ENCODE measurements at regions not wholly inside any gene's neighbourhood (a gene's known extent, or its start where the extent isn't known, plus 50 kb on each side); places are given as distances from the start of the nearest gene placed in this dataset.

DNA sequence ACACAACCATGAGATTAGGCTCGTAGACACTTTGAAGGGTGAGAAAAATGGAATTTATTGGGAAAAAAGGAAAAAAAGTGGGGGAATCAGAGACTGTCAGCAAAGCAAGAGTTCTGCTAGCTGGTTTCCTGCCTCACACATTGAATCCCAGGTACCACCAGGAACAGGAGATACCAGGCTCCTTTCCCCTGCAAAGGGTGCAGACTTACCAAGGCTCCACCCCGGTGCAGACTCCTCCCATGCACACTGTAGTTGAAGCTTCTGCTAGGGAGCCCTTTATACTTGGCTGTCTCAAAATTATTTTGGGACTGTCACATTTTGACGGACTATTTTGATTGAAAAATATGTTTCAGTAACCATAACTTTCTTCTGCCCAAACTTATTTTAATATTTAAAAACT lies 819.9 kb upstream of the GBE1 start:
- H3K36me3 ChIP-seq (ENCODE audit: control insufficient read depth in 2 of 3, insufficient read depth in 3 of 3, low read length in 3 of 3): no peaks in the 10 kb centered on the region
- intact Hi-C loops (cut with DNase I): no loop called here
- no peak overlapping the region for H3K27ac ChIP-seq (ENCODE audit: low read depth in 2 of 2, low read length in 2 of 2)
- no peak for TF ChIP-seq CTCF (IDR thresholded peaks at IDR 0.05; ENCODE audit: borderline replicate concordance, extremely low read depth, insufficient read depth)
- H3K4me3 ChIP-seq (ENCODE audit: low read length in 3 of 3): no peak overlapping the region
- H3K27me3 ChIP-seq (ENCODE audit: control insufficient read depth, insufficient read depth, low read length): no peaks in the 10 kb centered on the region
- no peaks in the 10 kb centered on the region for H3K4me1 ChIP-seq (ENCODE audit: control insufficient read depth in 2 of 3, insufficient read depth in 2 of 3, low read depth in 1 of 3, low read length in 3 of 3)
- FAIRE-seq (no peak), DNase-seq (no peak)
- H3K9me3 ChIP-seq (ENCODE audit: control insufficient read depth in 2 of 3, insufficient read depth in 1 of 3, low read length in 3 of 3): no peaks in the 10 kb centered on the region
- H3K9ac ChIP-seq (ENCODE audit: low read length in 3 of 3): no peak overlapping the region

DNA sequence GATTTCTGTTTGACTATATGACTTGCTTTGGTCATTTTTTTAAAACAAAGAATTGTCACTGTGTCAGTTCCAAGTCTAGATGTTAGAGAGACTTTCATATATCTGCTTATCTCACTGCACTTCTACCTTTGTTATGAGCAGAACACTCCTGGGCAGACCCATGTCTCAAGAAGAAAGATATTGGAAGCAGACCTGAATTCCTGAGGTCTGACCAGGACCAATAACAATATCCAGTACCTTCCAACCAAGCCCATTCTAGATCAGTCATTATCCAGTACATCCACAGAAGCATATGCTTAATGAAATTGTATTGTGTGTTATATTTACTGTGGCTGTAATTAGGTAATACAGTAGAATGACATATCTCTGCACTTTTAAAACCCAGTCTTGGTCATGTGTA lies 811.3 kb upstream of the GBE1 start:
- no peaks in the 10 kb centered on the region for H3K9me3 ChIP-seq (ENCODE audit: control insufficient read depth in 2 of 3, insufficient read depth in 1 of 3, low read length in 3 of 3)
- H3K27ac ChIP-seq (ENCODE audit: low read depth in 2 of 2, low read length in 2 of 2): no peak overlapping the region
- no peaks in the 10 kb centered on the region for H3K27me3 ChIP-seq (ENCODE audit: control insufficient read depth, insufficient read depth, low read length)
- FAIRE-seq: no peak
- H3K36me3 ChIP-seq (ENCODE audit: control insufficient read depth in 2 of 3, insufficient read depth in 3 of 3, low read length in 3 of 3): no peaks in the 10 kb centered on the region
- no peaks in the 10 kb centered on the region for H3K4me1 ChIP-seq (ENCODE audit: control insufficient read depth in 2 of 3, insufficient read depth in 2 of 3, low read depth in 1 of 3, low read length in 3 of 3)
- H3K9ac ChIP-seq (ENCODE audit: low read length in 3 of 3): no peak overlapping the region
- no peak for TF ChIP-seq CTCF (IDR thresholded peaks at IDR 0.05; ENCODE audit: borderline replicate concordance, extremely low read depth, insufficient read depth)
- intact Hi-C loops (cut with DNase I): no loop called here
- DNase-seq: no peak
- H3K4me3 ChIP-seq (ENCODE audit: low read length in 3 of 3): no peak overlapping the region

DNA sequence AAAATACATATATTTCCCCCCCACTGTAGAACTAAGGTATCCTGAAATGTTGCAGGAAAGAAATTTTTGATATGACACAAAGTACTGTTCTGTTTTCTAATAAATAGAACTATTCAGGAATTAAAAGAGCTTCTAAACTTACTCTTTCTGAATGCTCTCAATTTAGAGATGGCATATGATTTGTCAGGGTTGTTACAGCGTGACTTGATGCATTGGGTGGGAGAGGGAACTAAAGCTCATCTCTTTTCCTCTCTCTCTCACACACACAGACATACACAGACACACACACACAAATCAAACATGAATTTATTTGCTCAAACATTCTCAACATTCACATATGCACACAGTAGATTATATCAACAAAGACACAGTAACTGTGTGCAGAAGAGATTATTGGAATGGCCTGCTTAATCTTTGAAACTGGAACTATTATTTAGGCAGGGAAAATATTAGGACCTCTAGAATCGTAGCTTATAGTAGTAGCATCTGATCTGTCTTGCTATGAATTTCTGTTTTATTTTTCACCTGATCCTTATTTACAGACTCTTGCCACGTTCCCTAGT lies 807.4 kb upstream of the GBE1 start:
- FAIRE-seq (no peak), DNase-seq (no peak)
- no peak for TF ChIP-seq CTCF (IDR thresholded peaks at IDR 0.05; ENCODE audit: borderline replicate concordance, extremely low read depth, insufficient read depth)
- H3K9ac ChIP-seq (ENCODE audit: low read length in 3 of 3): no peak overlapping the region
- no peaks in the 10 kb centered on the region for H3K36me3 ChIP-seq (ENCODE audit: control insufficient read depth in 2 of 3, insufficient read depth in 3 of 3, low read length in 3 of 3)
- no peaks in the 10 kb centered on the region for H3K4me1 ChIP-seq (ENCODE audit: control insufficient read depth in 2 of 3, insufficient read depth in 2 of 3, low read depth in 1 of 3, low read length in 3 of 3)
- H3K27ac ChIP-seq (ENCODE audit: low read depth in 2 of 2, low read length in 2 of 2): no peak overlapping the region
- no peaks in the 10 kb centered on the region for H3K9me3 ChIP-seq (ENCODE audit: control insufficient read depth in 2 of 3, insufficient read depth in 1 of 3, low read length in 3 of 3)
- H3K4me3 ChIP-seq (ENCODE audit: low read length in 3 of 3): no peak overlapping the region
- intact Hi-C loops (cut with DNase I): no loop called here
- no peaks in the 10 kb centered on the region for H3K27me3 ChIP-seq (ENCODE audit: control insufficient read depth, insufficient read depth, low read length)

GRCh38 chr3:82567029-82567600 lies 805.7 kb upstream of the GBE1 start:
- Histone ChIP-seq H3K27ac (ENCODE audit: low read depth in 2 of 2, low read length in 2 of 2) (no peak overlapping the region), H3K36me3 (ENCODE audit: control insufficient read depth in 2 of 3, insufficient read depth in 3 of 3, low read length in 3 of 3) (no peaks in the 10 kb centered on the region), H3K4me1 (ENCODE audit: control insufficient read depth in 2 of 3, insufficient read depth in 2 of 3, low read depth in 1 of 3, low read length in 3 of 3) (no peaks in the 10 kb centered on the region), H3K27me3 (ENCODE audit: control insufficient read depth, insufficient read depth, low read length) (no peaks in the 10 kb centered on the region), H3K9me3 (ENCODE audit: control insufficient read depth in 2 of 3, insufficient read depth in 1 of 3, low read length in 3 of 3) (no peaks in the 10 kb centered on the region), H3K9ac (ENCODE audit: low read length in 3 of 3) (no peak overlapping the region), H3K4me3 (ENCODE audit: low read length in 3 of 3) (no peak overlapping the region)
- intact Hi-C loops (cut with DNase I): no loop called here
- FAIRE-seq (no peak), DNase-seq (no peak)
- TF ChIP-seq CTCF (IDR thresholded peaks at IDR 0.05; ENCODE audit: borderline replicate concordance, extremely low read depth, insufficient read depth): no peak
